ENCODE measurements at regions not wholly inside any gene's neighbourhood (a gene's known extent, or its start where the extent isn't known, plus 50 kb on each side); places are given as distances from the start of the nearest gene placed in this dataset.

- ChIA-PET POLR2A (interaction anchor here (0.6 to 2.3 kb wide), 5 partner anchors 10 to 93 kb away, joined by 3 to 18 read pairs (median 3); no protein-coding TSS in a partner anchor), CTCF (interaction anchor here (2.0 kb wide), 1 partner anchor 9 kb away, joined by 5 read pairs; no protein-coding TSS in a partner anchor)
- Mint-ChIP-seq H3K36me3 (ENCODE audit: insufficient read depth, unreplicated experiment) (no peaks in the 10 kb centered on the region), H3K4me1 (ENCODE audit: insufficient read depth, unreplicated experiment) (peaks cover 5% of the 10 kb centered on the region), H3K4me3 (ENCODE audit: unreplicated experiment) (no peak overlapping the region), H3K27me3 (ENCODE audit: insufficient read depth, unreplicated experiment) (no peaks in the 10 kb centered on the region), H3K27ac (ENCODE audit: low read depth, unreplicated experiment) (no peak overlapping the region), H3K9me3 (ENCODE audit: unreplicated experiment) (no peaks in the 10 kb centered on the region)
- BruUV-seq (replicated peaks), result no TSS peak
- intact Hi-C loops (cut with micrococcal nuclease), result loop anchor here (5.0 kb wide), 1 partner anchor 1184 kb away; no protein-coding TSS in a partner anchor
- no peak for TF ChIP-seq CTCF (IDR thresholded peaks at IDR 0.05; ENCODE audit: unreplicated experiment)
- no peak for DNase-seq (ENCODE audit: unreplicated experiment)
These were observed 161.5 kb upstream of the ZEB2 start for GRCh38 chr2:144681389-144681788.

- ChIA-PET CTCF (interaction anchor here (2.0 kb wide), 1 partner anchor 10 kb away, joined by 5 read pairs; no protein-coding TSS in a partner anchor), POLR2A (interaction anchor here (1.5 to 1.7 kb wide), 2 partner anchors 14 to 20 kb away, joined by 5 to 6 read pairs; no protein-coding TSS in a partner anchor)
- TF ChIP-seq CTCF (IDR thresholded peaks at IDR 0.05; ENCODE audit: unreplicated experiment), result no peak
- BruUV-seq (replicated peaks), result no TSS peak
- Mint-ChIP-seq H3K4me3 (ENCODE audit: unreplicated experiment) (no peak overlapping the region), H3K27me3 (ENCODE audit: insufficient read depth, unreplicated experiment) (no peaks in the 10 kb centered on the region), H3K9me3 (ENCODE audit: unreplicated experiment) (no peaks in the 10 kb centered on the region), H3K27ac (ENCODE audit: low read depth, unreplicated experiment) (no peak overlapping the region), H3K4me1 (ENCODE audit: insufficient read depth, unreplicated experiment) (no peaks in the 10 kb centered on the region), H3K36me3 (ENCODE audit: insufficient read depth, unreplicated experiment) (no peaks in the 10 kb centered on the region)
- no peak for DNase-seq (ENCODE audit: unreplicated experiment)
- intact Hi-C loops (cut with micrococcal nuclease), result loop anchor here (5.0 kb wide), 1 partner anchor 1183 kb away; no protein-coding TSS in a partner anchor
These were observed 160.0 kb upstream of the ZEB2 start for GRCh38 chr2:144679942-144680341.

- intact Hi-C loops (cut with micrococcal nuclease), result no loop called here
- H3K4me3 Mint-ChIP-seq (ENCODE audit: unreplicated experiment), result no peak overlapping the region
- no peak for DNase-seq (ENCODE audit: unreplicated experiment)
- TF ChIP-seq CTCF (IDR thresholded peaks at IDR 0.05; ENCODE audit: unreplicated experiment), result no peak
- H3K27me3 Mint-ChIP-seq (ENCODE audit: insufficient read depth, unreplicated experiment), result no peaks in the 10 kb centered on the region
- POLR2A ChIA-PET, result interaction anchor here (0.7 to 1.7 kb wide), 5 partner anchors 10 to 222 kb away, joined by 3 to 6 read pairs (median 3); no protein-coding TSS in a partner anchor
- no peaks in the 10 kb centered on the region for H3K9me3 Mint-ChIP-seq (ENCODE audit: unreplicated experiment)
- CTCF ChIA-PET, result interaction anchor here (0.7 kb wide), 1 partner anchor 56 kb away, joined by 3 read pairs; no protein-coding TSS in a partner anchor
- no peak overlapping the region for H3K27ac Mint-ChIP-seq (ENCODE audit: low read depth, unreplicated experiment)
- H3K36me3 Mint-ChIP-seq (ENCODE audit: insufficient read depth, unreplicated experiment), result no peaks in the 10 kb centered on the region
- no TSS peak for BruUV-seq (replicated peaks)
- no peaks in the 10 kb centered on the region for H3K4me1 Mint-ChIP-seq (ENCODE audit: insufficient read depth, unreplicated experiment)
These were observed 158.8 kb upstream of the ZEB2 start for GRCh38 chr2:144678736-144679135.

- H3K4me1 Mint-ChIP-seq (ENCODE audit: insufficient read depth, unreplicated experiment), result peaks cover 6% of the 10 kb centered on the region
- no peak overlapping the region for H3K27ac Mint-ChIP-seq (ENCODE audit: low read depth, unreplicated experiment)
- H3K36me3 Mint-ChIP-seq (ENCODE audit: insufficient read depth, unreplicated experiment), result no peaks in the 10 kb centered on the region
- CTCF ChIA-PET, result interaction anchor here (1.0 kb wide), 1 partner anchor 15 kb away, joined by 3 read pairs; no protein-coding TSS in a partner anchor
- no peak overlapping the region for H3K4me3 Mint-ChIP-seq (ENCODE audit: unreplicated experiment)
- peak; percentile 13 for DNase-seq (ENCODE audit: unreplicated experiment)
- POLR2A ChIA-PET, result interaction anchor here (0.7 to 2.9 kb wide), 7 partner anchors 8 to 51 kb away, joined by 3 to 16 read pairs (median 4); no protein-coding TSS in a partner anchor
- no peak for TF ChIP-seq CTCF (IDR thresholded peaks at IDR 0.05; ENCODE audit: unreplicated experiment)
- no TSS peak for BruUV-seq (replicated peaks)
- intact Hi-C loops (cut with micrococcal nuclease), result no loop called here
- no peaks in the 10 kb centered on the region for H3K27me3 Mint-ChIP-seq (ENCODE audit: insufficient read depth, unreplicated experiment)
- peaks cover 10% of the 10 kb centered on the region for H3K9me3 Mint-ChIP-seq (ENCODE audit: unreplicated experiment)
These were observed 155.8 kb upstream of the ZEB2 start for GRCh38 chr2:144675731-144676130.

All from MCF 10A (cell line).